ENCODE measurements at regions not wholly inside any gene's neighbourhood (a gene's known extent, or its start where the extent isn't known, plus 50 kb on each side); places are given as distances from the start of the nearest gene placed in this dataset.

- TF ChIP-seq, protein P1, sequence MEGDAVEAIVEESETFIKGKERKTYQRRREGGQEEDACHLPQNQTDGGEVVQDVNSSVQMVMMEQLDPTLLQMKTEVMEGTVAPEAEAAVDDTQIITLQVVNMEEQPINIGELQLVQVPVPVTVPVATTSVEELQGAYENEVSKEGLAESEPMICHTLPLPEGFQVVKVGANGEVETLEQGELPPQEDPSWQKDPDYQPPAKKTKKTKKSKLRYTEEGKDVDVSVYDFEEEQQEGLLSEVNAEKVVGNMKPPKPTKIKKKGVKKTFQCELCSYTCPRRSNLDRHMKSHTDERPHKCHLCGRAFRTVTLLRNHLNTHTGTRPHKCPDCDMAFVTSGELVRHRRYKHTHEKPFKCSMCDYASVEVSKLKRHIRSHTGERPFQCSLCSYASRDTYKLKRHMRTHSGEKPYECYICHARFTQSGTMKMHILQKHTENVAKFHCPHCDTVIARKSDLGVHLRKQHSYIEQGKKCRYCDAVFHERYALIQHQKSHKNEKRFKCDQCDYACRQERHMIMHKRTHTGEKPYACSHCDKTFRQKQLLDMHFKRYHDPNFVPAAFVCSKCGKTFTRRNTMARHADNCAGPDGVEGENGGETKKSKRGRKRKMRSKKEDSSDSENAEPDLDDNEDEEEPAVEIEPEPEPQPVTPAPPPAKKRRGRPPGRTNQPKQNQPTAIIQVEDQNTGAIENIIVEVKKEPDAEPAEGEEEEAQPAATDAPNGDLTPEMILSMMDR (IDR thresholded peaks at IDR 0.05; ENCODE audit: poor library complexity, severe bottlenecking) = no peak
- TF ChIP-seq TAF1 (IDR thresholded peaks at IDR 0.05; ENCODE audit: low read depth) (no peak), EZH2 (IDR thresholded peaks at IDR 0.05; ENCODE audit: borderline replicate concordance, insufficient read depth, low read length, poor library complexity, severe bottlenecking) (no peak), POLR2AphosphoS5 (IDR thresholded peaks at IDR 0.05) (no peak)
These were observed 609.8 kb downstream of the TLR4 start for GRCh38 chr9:118313965-118314364.

Measured in neural cell (in vitro differentiated cells).